Hematopoietic multipotent progenitor cell treated with erythropoietin and hydrocortisone succinate and interleukin-3 and kit ligand, for 17 days (in vitro differentiated cells): ENCODE measurements at regions not wholly inside any gene's neighbourhood (a gene's known extent, or its start where the extent isn't known, plus 50 kb on each side); places are given as distances from the start of the nearest gene placed in this dataset.
"Not testable (repeated sequence)": the region's sequence is repeated elsewhere in the genome, so short reads cannot be mapped to it uniquely, and the experiment has no call there.

Source experiments
- DNase-seq: peaks from one replicate; pipeline ENCODE4 v3.0.0-alpha.2; 2015; ENCODE audit warnings: low spot score

- DNase-seq = no peak
Observed at GRCh38 chr7:159207951-159208350, 63.3 kb upstream of the VIPR2 start.

GRCh38 chr7:159207393-159207792 is 62.7 kb upstream of the VIPR2 start:
- no peak for DNase-seq

DNA sequence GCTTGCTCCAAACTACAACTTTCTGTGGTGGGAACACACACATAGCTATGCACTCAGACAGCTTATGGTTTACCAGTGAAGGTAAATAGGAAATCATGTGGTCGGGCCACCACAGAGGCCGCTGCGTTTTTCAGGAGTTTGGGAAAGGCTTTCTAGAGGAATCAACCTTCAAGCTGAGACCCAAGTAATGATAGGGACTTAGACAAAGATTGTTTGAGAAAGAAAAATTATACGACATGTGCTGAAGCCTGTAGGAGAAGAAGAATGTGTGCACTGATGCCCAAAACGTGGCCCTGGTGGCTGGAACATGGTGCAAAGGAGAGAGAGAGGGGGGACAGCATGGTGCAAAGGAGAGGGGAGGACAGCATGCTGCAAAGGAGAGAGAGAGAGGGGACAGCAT is 61.2 kb upstream of the VIPR2 start:
- no peak for DNase-seq

DNA sequence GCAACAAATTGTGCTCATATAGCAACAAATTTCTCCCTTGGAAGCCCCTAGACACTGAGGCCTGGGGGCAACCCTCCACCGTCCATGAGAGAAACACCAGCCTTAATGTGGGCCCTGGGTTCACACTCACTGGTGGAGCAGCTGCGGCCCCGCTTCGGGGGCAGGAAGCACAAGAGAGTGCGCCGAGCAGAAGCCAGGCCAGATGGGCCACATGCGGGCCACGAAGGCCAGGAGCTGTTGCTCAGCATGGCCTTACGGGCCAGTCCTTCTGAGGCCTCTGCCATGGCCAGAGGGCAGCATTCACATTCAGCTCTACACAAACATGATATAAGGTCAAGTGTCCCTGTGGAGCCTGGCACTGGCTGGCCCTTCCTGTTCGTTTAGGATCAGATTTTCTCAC is 60.0 kb upstream of the VIPR2 start:
- DNase-seq = no peak

DNA sequence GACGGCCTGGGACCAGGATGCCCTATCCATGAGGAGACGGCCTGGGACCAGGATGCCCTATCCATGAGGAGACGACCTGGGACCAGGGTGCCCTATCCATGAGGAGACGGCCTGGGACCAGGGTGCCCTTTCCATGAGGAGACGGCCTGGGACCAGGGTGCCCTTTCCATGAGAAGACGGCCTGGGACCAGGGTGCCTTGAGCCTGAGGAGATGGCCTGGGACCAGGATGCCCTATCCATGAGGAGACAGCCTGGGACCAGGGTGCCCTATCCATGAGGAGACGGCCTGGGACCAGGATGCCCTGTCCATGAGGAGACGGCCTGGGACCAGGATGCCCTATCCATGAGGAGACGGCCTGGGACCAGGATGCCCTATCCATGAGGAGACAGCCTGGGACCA is 58.6 kb upstream of the VIPR2 start:
- DNase-seq = not testable (repeated sequence)

- DNase-seq = no peak
Observed at GRCh38 chr7:159201722-159202330, 57.2 kb upstream of the VIPR2 start.

GRCh38 chr7:159200421-159200820 is 55.8 kb upstream of the VIPR2 start:
- no peak for DNase-seq

DNA sequence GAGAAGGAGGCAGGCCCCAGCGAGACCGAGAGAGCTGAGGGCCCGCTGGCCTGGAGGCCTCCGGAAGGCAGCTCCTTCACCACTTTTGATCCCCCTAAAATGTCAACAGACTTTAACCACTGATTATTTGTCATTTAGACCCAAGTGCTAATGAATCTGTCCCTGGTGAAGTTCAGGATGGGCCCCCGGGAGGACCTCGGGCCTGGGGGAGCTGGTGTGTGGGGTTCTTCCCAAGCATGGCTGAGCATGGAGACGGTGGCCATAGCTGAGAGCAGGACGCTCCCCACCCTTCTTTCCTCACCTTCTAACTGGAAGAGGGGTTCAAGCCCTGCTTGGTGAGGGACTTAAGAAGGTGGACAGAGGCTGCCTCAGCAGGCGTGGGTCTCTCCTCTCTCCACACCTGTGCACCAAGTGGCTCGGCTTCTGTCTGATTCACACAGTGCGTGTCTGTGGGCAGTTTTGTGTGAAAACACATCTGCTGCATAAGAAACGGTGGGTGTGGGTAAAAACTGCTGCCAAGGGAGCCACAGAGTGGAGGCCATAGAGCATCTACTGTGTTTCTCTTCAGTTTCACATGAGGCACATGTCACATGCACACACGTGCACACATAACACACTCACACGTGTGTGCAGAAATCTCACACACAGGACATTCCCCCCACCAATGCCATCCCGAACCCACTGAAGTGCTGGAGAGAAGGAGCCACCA is 53.5 kb upstream of the VIPR2 start:
- no peak for DNase-seq

GRCh38 chr7:159197066-159197975 is 52.7 kb upstream of the VIPR2 start:
- no peak for DNase-seq

DNA sequence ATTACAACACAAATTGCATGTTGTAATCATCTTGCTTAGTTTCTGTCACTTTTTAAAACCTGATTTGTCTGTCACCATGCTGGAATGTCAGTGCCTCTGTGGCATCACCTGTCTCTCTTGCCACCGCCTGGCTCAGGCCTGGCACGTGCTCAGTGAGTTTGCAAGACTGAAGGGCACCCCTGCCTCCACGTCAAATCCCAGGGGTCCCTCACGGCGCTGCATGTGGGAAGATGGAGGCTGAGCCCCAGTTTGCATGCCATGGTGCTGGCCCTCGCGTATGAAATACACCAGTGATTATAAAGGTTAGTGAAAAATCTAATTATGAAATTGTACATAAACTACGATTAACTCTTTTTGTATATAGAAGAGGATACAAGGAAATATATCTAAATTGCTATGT is 51.9 kb upstream of the VIPR2 start:
- no peak for DNase-seq

DNA sequence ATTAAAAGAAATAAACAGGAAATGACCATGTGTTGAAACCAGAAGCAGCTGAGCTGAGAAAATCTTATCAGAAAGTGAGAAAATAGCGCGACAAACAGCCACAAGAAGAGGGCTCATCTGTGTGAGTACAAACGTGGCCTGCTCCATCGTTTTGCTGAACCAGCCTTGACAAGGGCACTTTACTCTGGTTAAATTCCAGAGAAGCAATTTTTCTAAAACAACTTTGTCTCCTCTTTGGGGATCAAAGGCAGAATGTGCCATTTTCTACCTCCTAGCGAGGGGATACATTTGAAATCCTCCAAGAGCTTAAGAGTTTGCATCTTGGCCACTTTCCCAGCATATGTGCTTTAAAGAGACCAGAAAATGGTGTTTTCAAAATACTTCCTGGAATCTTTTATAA is 51.3 kb upstream of the VIPR2 start:
- DNase-seq = no peak
